HG02973 (cell line): ENCODE measurements at regions not wholly inside any gene's neighbourhood (a gene's known extent, or its start where the extent isn't known, plus 50 kb on each side); places are given as distances from the start of the nearest gene placed in this dataset.
"Not testable (repeated sequence)": the region's sequence is repeated elsewhere in the genome, so short reads cannot be mapped to it uniquely, and the experiment has no call there.

Source experiments
- ATAC-seq: cut with Tn5 transposase; IDR thresholded peaks from one replicate; pipeline ENCODE4 v1.9.1; 2021; ENCODE audit warnings: moderate library complexity; ENCODE audit not compliant: unreplicated experiment

DNA sequence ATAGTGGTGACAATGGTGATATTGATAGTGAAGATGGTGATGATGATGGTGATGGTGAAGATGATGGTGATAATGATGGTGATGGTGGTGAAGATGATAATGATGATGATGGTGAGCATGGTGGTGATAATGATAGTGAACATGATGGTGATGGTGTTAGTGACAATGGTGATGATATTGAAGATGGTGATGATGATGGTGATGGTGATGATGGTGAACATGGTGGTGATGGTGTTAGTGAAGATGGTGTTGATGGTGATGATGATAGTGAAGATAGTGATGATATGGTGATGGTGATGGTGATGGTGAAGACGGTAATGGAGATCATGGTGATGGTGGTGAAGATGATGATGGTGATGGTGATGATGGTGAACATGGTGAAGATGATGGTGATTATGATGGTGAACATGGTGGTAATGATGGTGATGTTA, 259.2 kb downstream of the MATN1 start:
- ATAC-seq, result no peak

- no peak for ATAC-seq
Measured at GRCh38 chr1:30462826-30463425, 260.5 kb downstream of the MATN1 start.

DNA sequence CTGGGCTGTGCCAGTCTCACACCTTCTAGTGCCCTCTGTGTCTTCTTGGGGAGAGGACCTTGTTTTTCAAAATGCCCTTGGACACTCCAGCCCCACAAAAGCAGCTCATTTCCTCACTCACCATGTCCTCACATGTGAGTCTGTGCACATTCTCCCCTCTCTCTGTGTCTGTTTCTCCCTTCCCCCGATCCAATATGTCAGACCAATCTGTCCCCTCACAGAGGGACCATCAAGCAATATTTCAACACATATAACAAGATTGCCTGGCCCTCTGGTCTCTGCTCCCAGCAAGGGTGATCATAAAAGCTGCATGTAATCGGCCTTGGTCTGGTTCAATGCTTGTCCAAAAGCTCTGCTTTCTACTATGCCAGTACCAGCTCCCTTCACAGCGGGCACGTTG, 261.2 kb downstream of the MATN1 start:
- no peak for ATAC-seq

DNA sequence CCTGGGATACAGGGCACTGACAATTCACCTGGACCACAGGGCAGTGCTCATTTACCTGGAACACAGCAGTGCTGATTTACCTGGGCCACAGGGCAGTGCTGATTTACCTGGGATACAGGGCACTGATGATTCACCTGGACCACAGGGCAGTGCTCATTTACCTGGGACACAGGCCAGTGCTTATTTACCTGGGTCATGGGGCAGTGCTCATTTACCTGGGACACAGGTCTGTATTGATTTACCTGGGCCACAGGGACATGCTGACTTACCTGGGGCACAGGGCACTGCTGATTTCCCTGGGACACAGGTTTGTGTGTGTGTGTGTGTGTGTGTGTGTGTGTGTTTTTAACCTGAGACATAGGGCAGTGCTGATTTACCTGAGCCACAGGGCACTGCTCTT, 261.7 kb downstream of the MATN1 start:
- no peak for ATAC-seq

DNA sequence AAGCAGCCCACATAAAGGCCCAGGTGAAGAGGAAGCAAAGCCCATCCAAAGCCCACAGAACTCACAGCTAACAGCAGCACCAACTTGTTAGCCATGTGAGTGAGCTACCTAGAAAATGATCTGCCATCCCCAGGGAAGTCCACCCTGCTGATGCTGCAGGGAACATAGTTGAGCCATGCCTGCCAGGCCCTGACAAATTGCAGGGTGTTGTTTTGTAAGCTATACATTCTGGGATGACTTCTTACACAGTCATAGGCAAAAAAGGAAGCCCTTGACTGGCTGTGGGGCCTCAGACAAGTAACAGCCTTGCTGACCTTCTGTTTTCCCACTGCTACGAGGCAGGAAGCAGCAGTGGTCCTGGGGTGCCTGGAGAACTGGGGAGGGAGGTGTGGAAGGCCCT, 262.7 kb downstream of the MATN1 start:
- no peak for ATAC-seq

GRCh38 chr1:30458730-30459485, 264.5 kb downstream of the MATN1 start:
- ATAC-seq, result not testable (repeated sequence)

GRCh38 chr1:30452925-30453324, 270.5 kb downstream of the MATN1 start:
- ATAC-seq, result no peak

GRCh38 chr1:30452170-30452569, 271.2 kb downstream of the MATN1 start:
- ATAC-seq, result no peak

GRCh38 chr1:30451532-30452125, 271.8 kb downstream of the MATN1 start:
- no peak for ATAC-seq

- ATAC-seq, result no peak
Measured at GRCh38 chr1:30450818-30451233, 272.6 kb downstream of the MATN1 start.

DNA sequence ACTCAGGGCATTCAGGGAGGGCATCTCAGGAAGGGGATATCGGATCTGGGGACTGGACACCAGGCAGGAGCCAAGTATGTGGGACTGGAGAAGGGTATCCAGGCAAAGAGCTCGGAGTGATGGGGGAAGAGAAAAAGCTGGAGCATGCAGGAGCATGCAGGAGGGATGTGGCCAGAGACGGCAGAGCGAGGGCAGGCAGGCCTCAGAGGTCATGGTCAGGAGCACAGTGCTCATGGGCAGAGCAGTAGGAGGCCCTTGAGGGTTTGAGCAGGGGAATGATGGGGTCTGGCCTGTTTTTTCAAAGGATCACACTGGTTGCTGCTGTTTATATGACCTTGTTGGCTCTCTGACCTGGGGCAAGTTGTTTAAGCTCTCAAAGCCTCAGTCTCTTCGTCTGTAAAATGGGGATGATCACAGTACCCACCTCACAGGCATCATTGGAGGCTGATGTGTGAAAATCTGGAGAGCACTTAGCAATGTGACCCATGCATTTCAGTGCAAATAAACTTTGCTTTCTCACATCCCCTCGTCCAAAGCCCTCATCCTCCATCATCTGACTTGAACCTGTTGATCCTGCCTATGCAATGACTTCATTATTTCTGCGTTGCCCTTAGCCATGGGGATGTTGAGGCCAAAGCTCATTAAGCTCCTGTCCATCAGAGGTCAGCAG, 273.1 kb downstream of the MATN1 start:
- no peak for ATAC-seq

DNA sequence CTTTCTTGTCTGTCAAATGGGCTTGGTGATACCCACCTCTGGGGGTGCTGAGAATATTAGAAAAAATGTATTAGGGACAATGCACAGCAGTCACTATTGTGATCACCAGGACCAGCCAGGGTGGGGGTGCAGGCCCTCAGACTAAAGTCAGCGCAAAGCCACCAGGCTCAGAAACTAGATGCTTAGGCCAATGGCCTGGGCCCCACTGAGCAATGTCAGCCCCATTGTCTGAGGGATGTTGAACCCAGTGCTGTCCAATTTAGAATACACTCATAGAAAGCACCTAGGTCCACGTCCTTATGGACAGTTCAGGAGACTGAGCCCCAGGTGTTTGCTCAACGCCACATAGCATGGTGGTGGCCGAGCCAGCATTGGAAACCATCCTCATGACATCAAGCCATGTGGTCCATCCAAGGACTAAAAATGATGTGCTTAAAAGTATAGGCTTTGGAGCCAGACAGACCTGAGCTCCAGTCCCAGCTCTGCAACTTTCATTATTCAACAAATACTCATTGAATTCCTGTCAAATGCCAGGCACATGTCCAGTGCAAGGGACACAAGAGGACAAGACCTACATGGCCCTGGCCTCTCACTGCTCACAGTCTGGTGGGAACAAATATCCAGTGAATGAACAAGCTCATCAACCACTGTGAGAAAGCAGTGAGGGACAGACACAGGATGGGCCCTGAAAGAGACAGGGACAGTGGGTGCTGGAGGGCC, 273.8 kb downstream of the MATN1 start:
- ATAC-seq, result no peak

DNA sequence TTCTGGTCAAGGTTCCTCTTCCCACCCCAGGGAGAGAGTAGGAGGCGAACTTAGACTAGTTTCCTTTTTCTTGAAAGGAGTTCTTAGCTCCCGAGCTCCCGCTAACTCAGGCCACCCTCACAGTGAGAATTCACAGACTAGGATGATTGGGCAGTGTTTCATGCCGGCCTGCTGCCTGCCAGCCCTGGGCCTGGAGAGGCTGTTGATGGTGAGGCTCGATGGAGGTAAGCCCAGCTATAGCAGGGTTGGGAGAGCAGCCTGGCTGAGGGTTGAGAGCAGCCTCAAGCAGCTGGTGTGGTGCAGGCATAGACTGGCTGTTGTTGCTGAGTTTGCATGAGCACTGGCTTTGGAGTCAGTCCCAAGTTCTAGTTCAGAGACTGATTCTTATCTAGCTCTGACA, 274.4 kb downstream of the MATN1 start:
- ATAC-seq, result no peak

GRCh38 chr1:30447701-30448100, 275.7 kb downstream of the MATN1 start:
- no peak for ATAC-seq

- no peak for ATAC-seq
Measured at GRCh38 chr1:30447080-30447479, 276.3 kb downstream of the MATN1 start.

- no peak for ATAC-seq
Measured at GRCh38 chr1:30446508-30446907, 276.9 kb downstream of the MATN1 start.

GRCh38 chr1:30446095-30446494, 277.3 kb downstream of the MATN1 start:
- no peak for ATAC-seq

DNA sequence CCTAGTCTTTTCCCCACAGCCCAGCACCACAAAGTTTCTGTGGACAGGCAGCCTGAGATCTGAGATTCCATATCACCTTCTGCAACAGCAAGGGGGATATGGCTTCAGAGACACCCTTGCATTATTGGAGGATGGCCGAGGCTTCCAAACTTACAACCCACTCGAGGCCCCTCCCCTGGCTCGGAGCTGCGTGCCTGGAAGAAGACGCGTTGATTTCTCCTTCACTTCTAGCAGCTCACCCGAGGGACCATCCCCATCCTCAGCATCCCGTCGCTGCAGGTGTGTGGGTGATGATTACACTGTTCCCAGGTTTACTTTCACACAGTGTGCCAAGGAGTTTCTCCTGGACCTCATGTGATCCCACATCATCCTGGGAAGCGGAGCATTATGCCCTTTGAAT, 277.9 kb downstream of the MATN1 start:
- ATAC-seq, result no peak

- no peak for ATAC-seq
Measured at GRCh38 chr1:30444850-30445249, 278.5 kb downstream of the MATN1 start.

- no peak for ATAC-seq
Measured at GRCh38 chr1:30444401-30444800, 279.0 kb downstream of the MATN1 start.

- ATAC-seq, result not testable (repeated sequence)
Measured at GRCh38 chr1:30438274-30438673, 285.1 kb downstream of the MATN1 start.
